HG02885 (cell line): ENCODE measurements at regions not wholly inside any gene's neighbourhood (a gene's known extent, or its start where the extent isn't known, plus 50 kb on each side); places are given as distances from the start of the nearest gene placed in this dataset.
A peak's percentile ranks its signal among the peaks of the same experiment; 100 is the strongest.
"Not testable (repeated sequence)": the region's sequence is repeated elsewhere in the genome, so short reads cannot be mapped to it uniquely, and the experiment has no call there.

Source experiments
- ATAC-seq: cut with Tn5 transposase; IDR thresholded peaks from one replicate; pipeline ENCODE4 v1.9.1; 2021; ENCODE audit warnings: mild to moderate bottlenecking; ENCODE audit not compliant: unreplicated experiment, poor library complexity

DNA sequence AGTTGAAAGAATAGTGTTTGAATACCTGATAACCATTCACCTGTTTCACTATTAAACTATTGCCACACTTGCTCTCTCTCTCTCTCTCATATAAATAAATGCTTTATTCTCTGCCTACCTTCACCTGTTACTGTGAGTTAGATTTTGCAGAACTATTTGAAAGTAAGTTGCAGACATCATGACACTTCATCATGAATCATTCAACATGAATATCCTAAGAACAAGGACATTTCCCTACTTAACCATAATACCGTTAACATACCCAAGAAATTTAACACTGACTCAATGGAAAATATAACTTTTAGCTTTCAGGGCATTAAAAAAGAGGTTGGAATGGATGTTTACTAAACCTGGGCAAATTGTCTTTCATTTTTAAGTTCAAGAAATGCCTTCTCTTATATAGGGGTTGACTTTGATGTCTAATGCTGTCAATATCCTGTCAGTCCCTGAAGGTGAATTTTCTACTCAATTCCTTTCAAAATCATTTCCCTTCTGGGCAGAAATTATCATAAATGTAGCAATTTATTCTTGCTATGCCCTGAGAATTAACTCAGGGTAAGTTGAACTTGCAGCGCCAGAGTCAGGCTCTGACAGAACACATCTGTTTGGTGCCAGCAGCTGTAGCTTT is 582.6 kb upstream of the TLE4 start:
- no peak for ATAC-seq

DNA sequence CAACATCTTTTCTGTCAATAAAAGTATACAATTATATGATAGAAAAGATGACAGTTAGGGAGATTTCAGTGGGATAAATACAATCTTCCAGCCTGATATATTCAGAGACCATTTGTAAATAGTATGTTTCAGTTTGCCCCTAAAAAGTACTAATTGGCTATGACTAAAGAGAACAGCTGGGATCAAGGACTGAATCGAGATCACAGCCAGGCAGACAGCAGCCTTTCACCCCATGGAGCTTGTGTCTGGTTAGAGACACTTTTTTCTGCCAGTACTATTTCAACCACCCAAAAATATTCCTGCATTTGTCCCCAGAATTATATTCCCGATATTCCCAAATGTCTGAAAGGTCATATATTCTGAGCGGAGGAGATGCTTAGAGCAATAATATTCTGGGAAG is 577.3 kb upstream of the TLE4 start:
- no peak for ATAC-seq

DNA sequence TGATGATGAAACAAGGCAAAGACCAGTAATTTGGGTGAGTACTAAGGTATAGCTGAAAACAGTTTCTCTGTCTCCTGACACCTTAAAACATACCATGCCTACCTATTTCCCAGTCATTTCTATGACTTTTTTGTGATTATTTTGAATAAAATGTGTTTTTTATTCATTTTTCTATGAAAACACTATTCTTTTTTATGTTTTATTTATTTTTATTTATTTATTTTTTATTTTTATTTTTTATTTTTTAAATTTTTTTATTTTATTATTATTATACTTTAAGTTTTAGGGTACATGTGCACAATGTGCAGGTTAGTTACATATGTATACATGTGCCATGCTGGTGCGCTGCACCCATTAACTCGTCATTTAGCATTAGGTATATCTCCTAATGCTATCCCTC is 576.8 kb upstream of the TLE4 start:
- ATAC-seq = not testable (repeated sequence)

DNA sequence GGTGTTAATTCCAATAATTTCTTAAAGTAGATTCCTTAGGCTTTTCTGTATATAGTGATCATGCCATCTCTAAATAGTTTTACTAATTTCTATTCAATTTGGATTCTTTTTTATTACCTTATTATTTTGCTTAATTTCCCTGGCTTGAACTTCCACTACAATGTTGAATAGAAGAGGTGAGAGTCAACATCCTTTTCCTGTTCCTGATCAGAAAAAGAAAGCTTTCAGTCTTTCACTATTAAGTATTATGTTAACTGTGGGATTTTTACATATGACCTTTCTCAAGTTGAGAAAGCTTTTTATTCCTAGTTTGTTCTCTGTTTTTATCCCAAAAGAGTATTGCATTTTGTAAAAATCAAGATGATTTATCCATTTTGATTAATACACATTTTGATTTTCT is 574.5 kb upstream of the TLE4 start:
- no peak for ATAC-seq

DNA sequence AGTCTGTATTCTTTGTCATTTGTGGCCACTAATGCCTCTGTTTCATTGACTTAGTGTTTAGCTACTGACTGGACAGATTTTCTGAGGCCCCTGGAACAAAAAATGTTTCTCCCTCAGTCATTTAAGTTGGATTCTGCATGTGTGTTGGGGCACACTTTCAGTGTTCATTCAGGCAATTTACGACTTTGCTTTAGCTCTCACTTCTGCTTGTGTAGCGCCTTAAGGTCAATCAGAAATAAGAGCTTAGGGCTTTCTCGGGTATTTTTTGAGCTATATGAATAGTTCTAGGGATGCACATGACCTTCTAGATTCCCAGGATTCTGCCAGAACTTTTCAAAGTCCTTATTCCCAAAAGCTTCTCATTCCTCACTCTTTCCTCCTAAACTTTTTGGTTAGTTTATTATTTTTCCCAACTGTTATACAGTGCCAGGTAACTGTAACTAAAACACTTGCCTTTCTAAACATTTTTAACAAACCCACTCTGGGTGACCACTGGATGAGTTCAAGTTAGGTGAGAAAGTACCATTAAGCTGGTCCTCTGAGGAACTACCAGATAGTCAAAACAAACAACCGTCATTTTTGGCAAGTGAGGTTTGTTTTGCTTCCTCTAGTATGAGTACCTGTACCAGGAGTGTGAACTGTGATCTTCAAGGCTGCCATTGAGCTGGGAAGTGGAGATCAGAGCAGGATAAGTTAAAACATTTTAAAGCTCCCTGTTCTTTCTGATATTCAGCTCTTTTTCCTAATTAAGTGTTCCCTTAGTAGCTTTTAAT is 571.3 kb upstream of the TLE4 start:
- no peak for ATAC-seq

DNA sequence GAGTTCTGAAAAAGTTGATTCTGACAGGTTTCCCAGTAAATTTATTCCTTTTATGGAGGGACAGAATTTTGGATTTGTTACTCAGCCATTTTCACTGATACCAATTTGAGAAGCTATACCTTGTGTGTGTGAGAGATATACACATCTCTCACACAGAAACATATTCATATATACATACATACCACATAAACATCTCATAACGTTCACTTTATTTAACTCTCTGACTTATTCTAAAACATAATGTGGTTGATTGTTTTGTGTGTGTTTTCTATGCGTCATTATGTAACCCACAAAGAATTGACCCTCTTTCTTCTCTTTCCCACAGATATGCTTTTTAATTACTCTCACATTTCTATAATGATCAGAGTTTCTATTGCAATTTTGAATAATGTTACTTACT is 570.8 kb upstream of the TLE4 start:
- no peak for ATAC-seq

DNA sequence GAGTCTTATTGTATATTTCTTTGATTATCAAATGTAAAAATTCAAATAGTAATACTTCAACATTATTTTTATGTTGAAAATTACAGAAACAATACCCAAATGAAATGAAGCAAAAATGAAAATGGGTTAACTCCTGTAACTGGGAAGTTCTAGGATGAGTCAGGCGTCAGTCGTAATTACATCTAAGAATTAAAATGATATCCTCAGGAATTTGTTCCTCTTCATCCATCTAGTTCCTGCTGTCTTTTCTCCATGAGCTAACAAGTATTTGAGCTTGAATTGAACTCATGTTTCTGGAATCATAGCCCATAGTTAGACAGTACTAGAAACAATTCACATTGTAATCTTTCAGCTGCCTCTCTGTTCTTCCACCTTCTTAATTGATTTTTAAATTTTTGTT is 568.3 kb upstream of the TLE4 start:
- ATAC-seq = no peak

DNA sequence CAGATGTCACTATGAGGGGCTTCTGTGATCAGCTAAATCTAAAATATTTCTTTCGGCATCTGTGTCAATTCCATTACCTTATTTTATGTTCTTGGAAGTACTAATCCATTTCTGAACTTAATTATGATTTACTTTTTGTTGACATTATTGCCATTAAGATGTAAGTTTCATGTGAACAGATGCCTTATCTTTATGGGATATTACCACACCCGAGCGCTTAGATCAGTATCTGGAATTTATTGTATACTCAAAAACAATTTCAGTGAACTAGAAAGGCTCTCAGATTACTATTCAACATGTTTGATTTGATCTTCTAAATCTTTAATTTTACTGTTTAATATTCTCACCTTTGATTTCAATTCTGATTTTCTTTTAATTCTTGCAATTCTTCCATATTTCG is 567.7 kb upstream of the TLE4 start:
- no peak for ATAC-seq

DNA sequence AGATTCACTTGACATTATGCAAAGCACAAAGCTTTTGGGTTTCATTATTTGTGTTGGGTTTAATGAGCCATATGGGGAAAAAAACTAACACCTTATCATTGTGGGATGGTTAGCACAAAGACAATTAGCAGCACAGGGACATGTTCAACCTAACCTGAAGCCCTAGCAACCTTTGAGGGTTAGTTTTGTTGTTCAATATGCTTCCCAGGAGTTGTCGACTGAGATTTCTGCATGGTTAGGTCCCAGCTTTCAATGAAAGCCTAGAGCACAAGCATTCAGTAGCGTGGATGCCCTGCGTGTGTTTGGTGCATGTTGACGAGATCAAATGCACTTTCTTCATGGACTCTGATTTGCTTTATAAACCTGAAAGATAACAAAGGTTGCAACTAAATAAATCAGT is 565.2 kb upstream of the TLE4 start:
- ATAC-seq = no peak

DNA sequence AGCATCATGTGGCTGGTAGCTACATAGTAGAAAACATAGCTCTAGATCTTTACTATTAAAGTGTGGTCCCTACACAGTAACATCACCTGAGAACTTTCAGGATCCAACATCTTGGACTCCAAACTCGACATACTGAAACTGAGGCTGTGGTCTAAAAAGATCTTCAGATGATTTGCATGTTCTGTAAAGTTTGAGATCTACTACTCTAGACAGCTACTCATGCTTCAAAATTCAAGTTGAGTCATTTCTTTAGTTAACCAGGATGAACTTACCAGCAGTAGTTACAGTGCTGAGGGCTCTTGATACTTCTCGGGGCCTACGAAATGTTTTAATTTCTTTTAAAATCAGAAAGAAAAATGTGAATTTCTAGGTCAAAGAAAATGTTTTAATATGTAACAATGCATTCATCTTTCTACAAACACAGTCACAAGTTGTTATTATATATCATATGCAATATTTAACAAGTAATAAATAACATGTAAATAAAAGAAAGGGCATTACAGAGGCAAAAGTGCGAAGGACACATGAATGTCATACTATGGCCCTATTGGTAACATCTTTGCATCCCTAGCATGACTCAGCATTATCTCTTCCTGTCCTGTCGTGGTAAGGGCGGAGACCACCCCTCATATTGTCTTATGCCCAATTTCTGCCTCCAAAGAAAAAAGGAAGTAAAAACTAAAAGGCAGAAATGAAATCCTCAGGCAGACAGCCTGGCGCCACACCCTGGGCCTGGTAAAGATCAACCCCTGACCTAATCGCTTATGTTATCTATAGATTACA is 563.9 kb upstream of the TLE4 start:
- ATAC-seq = peak; percentile 59

DNA sequence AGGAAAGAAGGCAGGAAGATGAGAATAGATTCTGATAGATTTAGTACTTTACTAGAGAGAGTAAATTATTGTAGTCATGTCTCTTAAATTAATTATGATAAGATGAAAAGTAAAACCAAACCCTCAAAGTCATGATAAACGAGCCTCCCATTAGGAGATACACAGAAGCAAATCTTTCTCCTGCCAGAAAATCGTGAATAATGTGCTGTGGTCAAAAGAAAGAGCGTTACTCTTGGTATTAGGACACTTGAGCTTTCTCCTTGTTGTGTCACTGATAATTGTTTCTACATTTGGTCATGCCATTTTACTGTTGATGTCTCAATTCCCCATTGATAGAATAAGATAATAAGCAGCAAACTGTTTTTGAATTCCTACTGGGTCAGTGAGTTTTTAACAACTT is 562.8 kb upstream of the TLE4 start:
- ATAC-seq = no peak

DNA sequence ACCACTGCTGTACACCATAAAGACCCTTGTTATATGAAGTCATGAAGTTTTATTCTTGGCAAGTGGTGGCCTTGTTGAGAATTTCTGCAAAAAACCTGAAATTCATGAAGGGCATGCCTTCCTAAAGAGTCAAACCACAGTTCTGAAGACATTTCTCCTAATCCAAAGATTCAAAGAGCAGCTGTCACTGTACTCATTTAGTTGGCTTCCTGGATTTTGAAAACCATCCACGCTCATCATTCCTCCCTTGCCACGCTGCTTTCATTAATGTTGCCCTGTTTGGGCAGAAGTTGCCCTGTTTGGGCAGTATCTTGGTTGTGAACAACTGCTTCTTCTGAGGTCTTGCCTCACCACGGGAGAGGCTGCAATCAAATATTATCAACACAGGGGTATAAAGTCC is 560.3 kb upstream of the TLE4 start:
- no peak for ATAC-seq

DNA sequence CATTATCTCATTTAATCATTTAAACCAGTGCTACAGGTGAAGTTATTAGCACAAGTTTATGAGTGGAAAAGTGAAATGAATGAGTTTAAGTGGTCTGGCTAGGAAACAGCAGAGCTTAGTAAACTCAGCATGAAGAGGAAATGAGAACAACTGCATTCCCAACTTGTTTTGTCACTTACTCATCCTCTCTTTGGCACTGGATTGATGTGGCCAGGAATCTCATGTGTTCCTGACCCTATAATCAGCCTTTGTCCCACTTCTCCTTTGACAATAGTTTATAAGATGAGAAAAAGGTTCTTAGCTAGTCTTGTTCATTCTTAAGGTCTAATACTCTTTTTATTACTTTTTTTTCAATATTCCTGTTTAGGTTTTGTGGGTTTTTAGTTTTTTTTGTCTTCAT is 559.2 kb upstream of the TLE4 start:
- ATAC-seq = no peak

DNA sequence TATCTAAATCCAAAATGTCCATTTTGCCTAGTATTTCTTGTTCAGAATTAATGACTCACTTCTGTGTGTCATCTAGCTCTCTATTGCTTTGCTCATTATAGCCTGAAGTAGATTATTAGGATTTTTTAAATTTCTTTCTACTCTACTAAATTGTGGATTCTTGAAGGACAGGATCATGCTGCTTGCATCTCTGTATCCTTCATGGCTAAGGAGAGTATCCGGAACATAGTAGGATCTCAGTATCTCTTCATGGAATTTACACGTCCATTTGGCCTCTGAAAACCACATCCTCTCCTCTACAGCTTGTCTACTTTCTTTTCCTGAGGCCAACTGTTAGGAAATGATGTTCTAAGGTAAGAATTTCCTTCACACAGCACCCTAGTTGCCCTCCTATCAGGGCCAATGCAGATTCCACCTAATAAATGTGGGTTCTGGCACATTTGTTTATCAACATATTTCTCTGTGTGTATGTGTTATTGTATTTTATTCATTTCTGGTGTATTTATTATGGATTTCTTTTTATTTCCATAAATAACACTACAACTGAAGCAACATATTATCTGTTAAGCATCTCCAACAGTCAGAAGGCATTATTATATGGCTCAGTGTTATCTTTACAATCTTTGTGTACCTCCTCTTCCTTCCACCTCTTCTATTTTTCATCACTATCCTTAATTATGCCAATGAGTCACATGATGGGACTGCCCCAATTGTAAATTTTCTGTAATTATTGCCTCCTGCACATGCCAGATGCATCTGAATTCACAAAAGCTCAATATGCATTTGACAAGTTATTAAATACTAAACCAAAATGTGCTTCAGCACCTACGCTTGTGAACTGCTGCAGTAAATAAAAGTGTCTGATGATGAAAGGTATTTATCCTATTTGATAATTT is 557.8 kb upstream of the TLE4 start:
- no peak for ATAC-seq

DNA sequence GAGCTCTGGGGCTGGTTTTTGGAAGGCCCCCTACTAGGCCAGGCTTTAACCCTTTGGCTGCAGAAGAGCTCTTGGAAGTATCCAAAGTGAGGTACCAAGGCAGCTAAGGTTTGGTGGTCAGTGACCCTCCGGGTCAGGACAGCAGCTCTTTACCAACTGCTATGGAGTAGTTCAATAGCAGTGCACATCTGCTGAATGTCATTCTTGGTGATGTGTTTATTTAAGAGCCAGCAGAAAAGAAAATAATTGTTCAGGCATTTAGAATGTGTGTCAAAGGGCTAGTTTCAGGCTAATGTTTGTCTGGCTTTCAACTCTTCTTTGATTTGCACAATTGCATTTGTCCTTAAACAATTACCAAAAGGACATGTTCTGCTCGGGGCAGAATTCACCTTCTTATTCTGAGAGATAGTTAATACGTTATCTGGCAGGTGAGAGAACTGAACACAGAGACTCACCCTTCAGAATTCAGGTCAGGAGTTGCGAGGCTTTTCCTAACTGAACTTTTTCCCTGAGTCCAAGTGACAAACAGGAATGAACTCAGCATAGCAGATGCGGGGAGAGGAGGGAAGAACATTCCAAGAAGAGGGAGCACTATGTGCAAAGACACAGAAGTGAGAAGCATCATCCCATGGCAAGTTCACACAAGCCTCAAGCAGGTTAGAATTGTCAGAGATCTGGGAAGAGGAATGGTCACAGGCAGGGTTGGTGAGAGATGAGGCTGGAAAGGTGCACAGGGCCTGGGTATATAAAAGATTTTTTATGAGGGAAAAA is 556.7 kb upstream of the TLE4 start:
- ATAC-seq = no peak

DNA sequence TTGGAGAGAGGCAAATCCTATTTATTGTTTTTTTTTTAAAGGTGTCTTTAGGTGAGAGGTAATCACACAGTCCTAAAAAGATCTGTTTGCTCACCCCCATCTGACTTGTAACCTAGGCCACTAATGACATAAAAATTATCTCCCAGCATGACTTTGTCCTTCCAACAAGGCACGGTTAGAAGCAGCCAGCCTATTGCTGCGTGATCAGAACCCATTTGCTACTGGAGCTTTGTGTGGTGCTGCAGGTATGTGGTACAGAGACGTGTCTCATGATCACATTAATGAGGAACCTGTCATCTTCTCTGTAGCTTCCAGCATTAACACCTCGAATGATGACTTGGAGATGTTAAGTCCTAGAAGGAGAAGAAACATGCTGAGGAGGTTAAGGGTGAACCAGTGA is 555.8 kb upstream of the TLE4 start:
- no peak for ATAC-seq

DNA sequence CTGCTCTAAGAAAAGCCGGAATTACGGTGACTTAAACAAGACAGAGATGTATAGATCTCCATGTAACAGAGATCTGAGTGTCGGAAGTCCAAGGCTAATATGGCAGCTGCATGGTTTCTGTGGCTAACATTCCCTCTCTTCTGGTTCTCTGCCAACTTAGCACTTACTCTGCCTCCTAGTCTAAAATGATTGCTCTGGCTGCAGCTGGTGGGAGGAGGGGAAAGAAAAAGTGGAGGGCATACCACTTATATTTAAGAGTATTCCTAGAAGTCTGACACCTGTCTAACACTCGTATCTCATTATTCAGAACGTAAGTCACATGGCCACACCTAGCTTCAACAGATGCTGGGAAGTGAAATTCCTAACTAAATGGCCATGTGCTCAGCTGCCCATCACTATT is 551.5 kb upstream of the TLE4 start:
- no peak for ATAC-seq

DNA sequence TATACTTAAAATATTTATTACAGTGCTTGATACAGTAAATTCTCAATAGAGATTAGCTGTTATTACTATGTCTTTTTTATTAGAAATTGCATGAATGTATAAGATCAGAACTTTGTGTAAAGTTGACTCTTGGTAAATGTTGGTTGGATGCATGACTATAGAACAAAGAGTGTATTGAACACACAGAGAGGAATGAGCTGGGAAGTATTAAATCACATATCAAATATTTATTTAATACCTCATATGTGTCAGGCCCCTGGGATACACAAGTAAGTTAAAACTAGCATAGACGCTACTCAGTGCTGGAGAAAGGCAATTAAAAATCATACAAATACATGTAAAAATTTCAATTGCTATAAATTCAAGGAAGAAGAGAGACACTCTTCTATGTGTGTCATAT is 550.7 kb upstream of the TLE4 start:
- no peak for ATAC-seq

DNA sequence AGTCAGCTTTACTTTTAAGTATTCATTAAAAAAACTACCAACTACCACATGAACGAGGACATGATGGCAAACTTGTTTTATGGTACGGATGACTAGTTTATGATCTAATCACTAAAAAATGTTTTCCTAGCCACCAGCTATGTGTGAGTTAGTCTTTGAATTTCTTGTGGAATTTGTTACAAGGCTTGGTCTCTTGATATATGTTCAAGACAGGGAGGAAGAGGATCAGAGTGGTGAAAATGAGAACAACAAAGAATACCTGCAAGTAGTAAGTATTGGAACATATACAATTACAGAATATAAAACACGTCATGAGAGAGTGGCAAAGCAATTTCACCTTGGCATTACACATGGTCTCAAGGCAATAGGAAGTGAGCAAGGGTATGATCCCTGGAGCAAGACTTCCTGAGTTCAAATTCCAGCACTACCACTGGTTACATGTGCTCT is 548.6 kb upstream of the TLE4 start:
- no peak for ATAC-seq

DNA sequence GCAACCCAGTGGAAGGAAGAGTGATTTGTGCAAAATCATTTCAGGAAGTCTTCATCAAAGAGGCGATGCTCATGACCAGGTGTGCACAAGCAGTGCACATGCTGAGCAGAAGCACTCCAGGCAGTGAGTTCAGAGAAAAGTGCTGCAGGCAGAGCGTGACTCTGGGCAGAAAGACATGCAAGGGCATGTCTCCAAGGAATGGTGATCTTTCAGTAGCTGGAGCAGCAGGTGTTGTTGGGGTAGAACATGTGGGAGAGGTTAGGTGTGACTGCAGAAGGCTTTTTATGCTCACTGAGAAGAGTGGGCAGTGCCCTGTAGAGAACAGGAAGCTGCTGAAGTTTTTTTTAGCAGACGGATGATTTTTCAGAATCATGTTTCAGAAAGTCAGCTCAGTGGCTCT is 545.4 kb upstream of the TLE4 start:
- ATAC-seq = peak; percentile 59
